Activated effector memory CD4-positive, alpha-beta T cell treated with Interleukin-2 at 50 U/mL for 16 hours (primary cell): ENCODE measurements at regions not wholly inside any gene's neighbourhood (a gene's known extent, or its start where the extent isn't known, plus 50 kb on each side); places are given as distances from the start of the nearest gene placed in this dataset.

Experiments used
- DNase-seq: peaks from one replicate; pipeline ENCODE4 v3.0.0-alpha.2; 2020

DNA sequence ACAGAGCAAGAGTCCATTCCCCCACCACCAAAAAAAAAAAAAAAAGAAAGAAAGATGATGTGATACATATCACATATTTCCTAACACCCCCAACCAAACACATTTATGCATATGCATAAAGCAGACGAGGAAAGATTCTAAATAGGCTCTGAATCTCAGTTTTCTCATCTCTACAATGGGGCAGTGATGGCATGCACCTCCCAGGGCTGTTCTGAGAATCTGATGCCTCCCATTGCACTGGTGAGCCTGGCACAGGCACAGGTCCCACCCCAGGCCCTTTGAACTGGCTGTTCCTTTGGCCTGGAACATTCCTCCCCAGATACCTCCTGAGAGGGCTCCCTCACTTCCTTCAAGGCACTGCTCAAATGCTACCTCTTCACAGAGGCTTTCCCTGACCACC is 116.5 kb downstream of the C9orf50 start:
- DNase-seq, result no peak

- no peak for DNase-seq
These were observed 119.1 kb downstream of the C9orf50 start for GRCh38 chr9:129501771-129502319.

- no peak for DNase-seq
These were observed 119.8 kb downstream of the C9orf50 start for GRCh38 chr9:129500863-129501770.

DNA sequence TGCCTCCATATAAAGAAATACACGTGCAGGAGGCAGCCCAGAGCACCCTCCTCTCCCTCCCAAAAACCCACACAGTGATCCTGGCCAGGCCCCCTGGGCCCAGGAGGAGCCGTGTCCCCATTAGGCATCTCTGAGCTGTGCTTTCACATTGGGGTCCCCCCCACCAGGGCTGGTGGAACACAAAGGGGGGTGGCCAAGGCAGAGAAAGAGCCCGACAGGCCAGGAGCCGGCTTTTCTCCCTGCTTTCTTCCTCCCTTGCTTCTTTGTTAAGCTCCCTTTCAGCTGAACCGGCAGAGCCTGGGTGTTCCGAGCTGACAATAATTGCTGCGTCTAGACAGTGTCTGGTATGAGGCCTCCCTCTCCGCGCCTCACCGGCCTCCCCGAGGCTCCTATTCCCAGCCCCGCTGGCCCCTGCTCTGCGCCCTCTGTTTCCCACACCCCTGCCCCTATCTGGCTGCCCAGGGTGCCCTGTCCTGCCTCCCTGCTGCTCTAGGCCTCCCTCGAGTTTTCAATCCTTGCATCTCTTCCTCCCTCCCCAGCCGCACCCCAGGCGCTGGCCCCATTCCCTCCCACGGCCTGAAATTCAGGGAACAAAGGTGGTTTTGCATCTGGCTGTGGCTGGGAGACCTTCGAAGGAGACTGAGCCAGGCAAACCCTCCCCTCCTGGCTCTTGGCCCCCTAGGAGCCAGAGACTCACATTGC is 120.6 kb downstream of the C9orf50 start:
- no peak for DNase-seq

DNA sequence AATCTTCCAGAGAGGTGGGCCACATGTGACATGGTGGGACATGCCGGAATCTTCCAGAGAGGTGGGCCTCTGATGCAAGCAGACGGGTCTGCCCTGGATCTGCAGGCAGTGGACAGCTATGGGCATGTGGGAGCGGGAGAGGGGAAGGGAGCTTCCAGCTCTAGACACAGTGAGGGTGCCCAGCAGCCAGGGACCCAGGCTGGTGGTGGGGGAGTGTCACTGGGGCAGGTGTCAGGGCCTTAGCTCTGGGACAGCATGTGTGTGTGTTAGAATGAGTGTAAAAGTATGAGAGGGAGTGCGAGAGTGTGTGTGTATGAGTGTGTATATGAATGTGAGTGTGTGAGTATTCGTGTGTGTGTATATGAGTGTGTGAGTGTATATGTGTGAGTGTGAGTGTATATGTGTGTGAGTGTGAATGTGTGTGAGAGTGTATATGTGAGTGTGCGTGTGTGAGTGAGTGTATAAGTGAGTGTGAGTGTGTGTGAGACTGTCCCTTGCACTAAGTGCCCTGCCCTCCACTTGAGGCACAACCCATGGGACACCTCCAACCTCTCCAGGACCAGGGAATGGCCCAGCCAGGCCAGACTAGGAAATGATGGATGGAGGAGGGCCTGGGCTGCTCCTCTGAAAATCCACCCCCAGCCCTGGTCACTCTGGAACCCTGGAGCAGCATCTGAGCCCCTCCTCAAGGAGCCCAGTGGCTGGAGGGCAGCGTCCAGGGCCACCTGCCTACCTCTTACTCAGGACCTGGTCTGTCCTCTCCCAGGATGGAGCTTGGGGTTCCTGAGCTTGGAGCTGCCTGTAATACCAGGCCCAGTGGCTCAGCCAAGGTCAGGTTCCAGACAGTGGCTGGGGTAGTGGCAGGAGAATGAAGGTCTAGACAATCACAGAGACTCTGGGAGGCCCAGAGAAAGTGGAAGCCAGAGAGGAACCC is 122.2 kb downstream of the C9orf50 start:
- DNase-seq, result no peak

DNA sequence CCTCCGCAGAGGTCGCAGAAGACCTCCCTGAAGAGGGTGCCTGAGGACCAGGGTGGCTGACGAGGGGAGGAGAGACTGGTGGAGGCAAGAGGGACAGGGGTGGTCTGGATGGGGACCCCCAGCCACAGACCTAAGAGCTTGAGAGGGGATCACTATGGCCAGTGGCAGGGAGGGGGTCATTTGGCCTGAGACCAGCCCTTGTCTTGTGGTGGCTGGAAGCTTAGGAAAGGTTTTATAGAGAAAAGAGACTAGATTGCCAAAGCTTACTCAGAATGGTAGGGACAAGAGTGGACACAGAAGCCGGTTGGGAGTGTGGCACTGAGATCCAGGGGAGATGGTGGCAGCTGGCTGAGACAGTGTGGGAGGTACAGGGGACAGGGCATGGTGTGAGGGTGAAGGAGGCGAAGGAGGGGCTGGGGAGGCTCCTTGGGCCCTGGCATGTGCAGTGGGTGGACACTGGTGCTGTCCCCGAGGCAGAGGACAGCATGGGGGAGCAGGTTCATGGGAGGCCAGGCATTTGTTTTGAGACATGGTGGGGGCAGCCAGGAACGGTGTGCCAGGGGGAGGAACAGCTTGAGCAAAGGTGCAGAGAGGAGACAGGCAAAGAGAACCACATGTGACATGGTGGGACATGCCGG is 123.0 kb downstream of the C9orf50 start:
- no peak for DNase-seq

DNA sequence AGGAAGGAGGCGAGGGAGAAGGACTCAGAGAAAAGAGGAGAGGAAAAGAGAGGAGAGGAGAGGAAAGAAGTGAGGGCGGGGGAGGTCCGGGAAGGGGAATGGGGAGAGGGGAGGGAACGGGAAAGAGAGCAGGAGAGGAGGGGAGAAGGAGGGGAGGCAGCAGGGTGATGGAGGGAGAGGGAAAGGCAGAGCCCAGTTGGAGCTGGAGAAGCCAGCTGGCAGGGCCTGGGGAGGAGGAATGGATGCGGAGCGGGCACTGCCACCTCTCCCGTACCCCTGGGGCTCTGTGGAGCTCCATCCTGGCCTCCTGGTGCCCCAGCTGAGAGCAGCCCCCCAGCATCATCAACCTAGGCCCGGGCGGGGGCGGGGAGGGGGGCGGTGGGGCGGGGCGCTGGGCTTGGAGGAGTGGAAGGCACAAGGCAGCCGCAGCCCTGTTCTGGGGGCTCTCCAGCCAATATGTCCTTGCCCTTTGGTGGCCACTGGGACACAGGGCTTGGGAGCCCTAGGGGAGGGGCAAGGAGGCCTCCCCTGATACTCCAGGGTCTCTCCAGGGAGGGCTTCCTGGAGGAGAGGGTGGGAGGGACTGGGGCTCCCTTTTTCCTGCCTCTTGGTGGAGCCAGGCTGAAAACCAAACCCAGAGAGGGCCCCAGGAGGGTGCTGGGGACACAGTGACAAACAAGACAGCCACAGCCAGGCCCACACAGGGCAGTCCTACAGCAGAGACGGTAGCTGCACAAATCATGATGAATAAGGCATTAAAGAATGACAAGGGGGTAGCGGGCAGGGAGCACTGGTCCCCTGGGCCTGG is 123.7 kb downstream of the C9orf50 start:
- DNase-seq, result no peak

DNA sequence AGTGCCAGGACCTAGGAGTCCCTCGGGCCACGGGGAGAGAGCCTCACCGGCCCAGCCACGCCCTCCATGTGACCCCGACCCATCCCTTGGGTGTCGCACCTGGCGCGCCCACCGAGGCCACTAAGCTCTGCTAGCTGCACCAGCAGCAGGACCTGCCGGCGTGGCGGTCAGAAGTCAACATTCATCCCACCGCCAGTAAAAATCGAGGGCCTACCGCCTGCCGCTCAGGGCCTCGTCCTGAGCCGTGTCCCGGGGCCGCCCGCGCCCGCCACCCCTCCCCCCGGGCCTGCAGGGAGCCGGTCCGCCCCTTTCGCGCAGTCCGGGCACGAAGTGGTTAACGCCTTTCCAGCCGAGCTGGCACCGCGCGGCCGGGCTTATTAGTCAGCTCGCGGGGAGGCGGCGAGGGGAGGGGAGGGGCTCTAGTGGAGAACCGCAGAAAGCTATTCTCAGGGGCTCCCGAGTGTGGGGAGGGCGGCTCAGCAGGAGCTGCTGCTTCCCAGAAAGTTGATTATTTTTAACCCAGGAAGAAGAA is 124.4 kb downstream of the C9orf50 start:
- DNase-seq, result peak; percentile 69

- peak; percentile 74 for DNase-seq
These were observed 125.1 kb downstream of the C9orf50 start for GRCh38 chr9:129495620-129496472.

DNA sequence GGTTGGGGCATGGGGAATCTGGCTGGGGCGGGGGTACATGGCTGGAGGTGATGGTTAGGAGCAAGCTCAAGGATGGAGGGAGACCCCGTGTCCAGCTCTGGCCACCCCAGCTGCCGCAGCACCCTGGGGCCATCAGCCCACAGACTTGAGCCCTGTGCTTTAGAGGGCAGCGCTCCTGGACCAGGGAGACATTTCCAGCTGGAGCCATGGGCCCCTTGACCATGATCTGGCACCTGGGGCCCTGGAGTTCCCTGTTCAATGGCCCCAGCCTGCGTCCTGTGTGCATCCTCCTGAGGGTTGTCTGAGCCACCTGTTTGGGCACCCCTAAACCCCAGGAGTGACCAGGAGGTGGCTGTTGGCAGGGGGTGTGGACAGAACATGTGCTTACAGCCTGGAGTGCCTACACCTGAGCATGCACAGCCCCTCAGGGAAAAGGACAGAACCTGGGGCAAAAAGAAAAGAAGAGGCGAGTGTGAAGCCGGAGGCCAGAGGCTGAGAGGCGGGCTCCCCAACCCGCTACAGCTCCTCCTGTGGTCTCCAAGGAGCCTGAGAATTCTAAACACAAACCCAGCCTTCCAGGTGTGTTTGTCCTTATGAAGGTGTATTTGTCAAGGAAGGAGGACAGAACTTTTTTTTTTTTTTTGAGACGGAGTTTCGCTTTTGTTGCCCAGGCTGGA is 126.7 kb downstream of the C9orf50 start:
- DNase-seq, result no peak

DNA sequence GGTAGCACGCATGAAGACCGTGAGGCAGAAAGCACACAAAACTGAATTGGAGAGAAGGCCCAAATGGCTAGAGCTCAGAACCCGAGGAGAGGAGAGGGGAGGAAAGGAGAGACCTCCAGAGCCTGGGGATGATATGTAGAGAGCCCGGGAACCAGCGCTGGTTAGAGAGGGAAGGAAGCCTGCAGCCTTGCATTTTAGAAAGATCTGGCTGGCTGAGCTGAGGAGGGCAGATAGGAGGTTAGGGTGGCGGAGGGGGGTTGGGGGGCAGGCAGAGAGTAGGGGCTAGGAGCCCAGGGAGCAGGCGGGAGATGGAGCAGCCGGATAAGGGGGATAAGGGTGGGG is 127.2 kb downstream of the C9orf50 start:
- DNase-seq, result no peak

GRCh38 chr9:129493002-129493705 is 127.7 kb downstream of the C9orf50 start:
- no peak for DNase-seq

DNA sequence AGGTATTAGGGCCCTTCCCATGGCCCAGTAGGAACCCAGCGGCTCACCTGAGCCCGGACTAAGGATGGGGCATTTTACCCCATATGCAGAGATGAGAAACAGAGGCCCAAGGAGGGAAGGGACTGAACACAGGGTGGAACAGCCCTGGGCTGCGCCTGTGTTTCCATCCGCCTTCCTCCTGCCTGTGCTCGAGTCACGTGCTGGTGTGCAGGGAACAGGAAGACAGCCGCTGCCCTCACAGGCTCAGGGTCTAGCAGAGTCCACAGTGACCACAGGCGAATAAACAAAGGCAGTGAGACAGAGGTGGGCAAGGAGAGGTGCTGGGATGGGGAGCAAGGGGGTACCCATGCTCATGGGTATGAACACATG is 129.4 kb downstream of the C9orf50 start:
- no peak for DNase-seq

GRCh38 chr9:129490583-129491486 is 130.1 kb downstream of the C9orf50 start:
- no peak for DNase-seq

DNA sequence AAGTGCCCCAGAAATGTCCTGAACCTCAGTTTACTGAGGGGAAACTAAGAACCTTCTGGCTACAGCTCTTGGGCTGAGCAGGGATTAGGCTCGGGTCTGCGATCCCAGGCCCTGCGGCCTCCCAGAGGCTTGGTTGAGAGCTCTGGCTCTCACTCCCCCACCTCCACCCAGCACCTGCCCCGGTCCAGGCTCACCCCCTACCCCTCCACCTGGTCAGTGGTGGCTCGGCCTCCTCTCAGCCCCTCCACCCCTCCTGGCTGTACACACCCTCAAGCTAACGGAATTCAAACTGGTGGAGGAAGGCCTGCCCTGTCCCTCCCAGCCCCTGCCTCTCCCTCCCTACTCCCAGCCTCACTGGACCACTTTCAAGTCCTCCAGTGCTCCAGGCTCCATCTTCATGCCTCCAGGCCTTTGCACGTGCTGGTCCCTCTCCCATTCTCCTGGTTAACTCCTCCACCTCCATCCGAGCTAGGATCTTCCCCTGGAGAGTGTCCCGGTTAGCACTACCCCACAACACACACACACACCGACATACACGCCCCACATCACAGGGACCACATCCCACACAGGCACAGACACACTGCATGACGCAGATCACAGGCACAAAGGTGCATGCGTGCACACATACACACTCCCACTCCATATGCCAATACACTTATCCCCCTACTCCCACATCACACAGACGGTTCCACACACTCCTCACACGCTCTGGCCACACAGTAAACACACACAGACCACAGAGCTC is 130.9 kb downstream of the C9orf50 start:
- peak; percentile 53 for DNase-seq

GRCh38 chr9:129487658-129488483 is 133.0 kb downstream of the C9orf50 start:
- DNase-seq, result no peak
